Gastroesophageal sphincter (tissue), 4 donors: ENCODE measurements at regions not wholly inside any gene's neighbourhood (a gene's known extent, or its start where the extent isn't known, plus 50 kb on each side); places are given as distances from the start of the nearest gene placed in this dataset.

Experiments used
- ATAC-seq: fragments of 150-250 bp; one replicate; pipeline ENCODE4 v1.9.1; 2016; ENCODE audit warnings: mild to moderate bottlenecking, moderate library complexity
- H3K27ac ChIP-seq, 4 donors: fragments of 200-600 bp; sonication (generic) in 3 of 4; 1 replicate in 3 of 4; 2 replicates in 1 of 4; pipeline ENCODE4 v1.5.1; 2016 to 2019
- H3K27me3 ChIP-seq: fragments of 200-600 bp; sonication (generic); one replicate; pipeline ENCODE4 v1.5.1; 2019
- H3K36me3 ChIP-seq, 2 donors: fragments of 200-600 bp; sonication (generic); one replicate each; pipeline ENCODE4 v1.5.1; 2019; ENCODE audit warnings: control low read depth in 1 of 2
- H3K4me1 ChIP-seq, 3 donors: fragments of 200-600 bp; sonication (generic); 1 replicate in 2 of 3; 2 replicates in 1 of 3; pipeline ENCODE4 v1.5.1; 2016 to 2019; ENCODE audit warnings: control low read depth in 2 of 3
- H3K4me3 ChIP-seq, 2 donors: fragments of 200-600 bp; sonication (generic); one replicate each; pipeline ENCODE4 v1.5.1; 2019; ENCODE audit warnings: mild to moderate bottlenecking in 1 of 2, moderate library complexity in 1 of 2
- H3K9me3 ChIP-seq, 3 donors: fragments of 200-600 bp; sonication (generic); one replicate each; pipeline ENCODE4 v1.5.1; 2017 to 2019; ENCODE audit warnings: control low read depth in 2 of 3
- EP300 ChIP-seq: sonication (generic); formaldehyde crosslinking; IDR thresholded peaks from one replicate; pipeline ENCODE4 v1.6.1; 2017; ENCODE audit warnings: antibody characterized with exemption, mild to moderate bottlenecking
- POLR2A ChIP-seq, 2 donors: fragments of 450-650 bp; IDR thresholded peaks; one replicate each; pipeline ENCODE4 v1.6.1; 2017; ENCODE audit warnings: antibody characterized with exemption in 2 of 2, mild to moderate bottlenecking in 2 of 2, moderate library complexity in 1 of 2
- POLR2AphosphoS5 ChIP-seq: sonication (generic); formaldehyde crosslinking; IDR thresholded peaks from one replicate; pipeline ENCODE4 v1.6.1; 2017; ENCODE audit warnings: antibody characterized with exemption
- WGBS, 2 donors: methylation state at CpG; one replicate each; pipeline ENCODE4 v1.1.5; 2018; ENCODE audit warnings: low coverage in 1 of 2; 5-methylcytosine and 5-hydroxymethylcytosine counted together
- TF ChIP-seq, protein P1 (sequence below), 4 experiments: fragments of 200-600 bp in 2 of 4; fragments of 450-650 bp in 2 of 4; sonication (generic) in 1 of 4; IDR thresholded peaks; one replicate each; pipeline ENCODE4 v1.5.1; 2017 to 2019; ENCODE audit warnings: antibody characterized with exemption in 4 of 4, mild to moderate bottlenecking in 2 of 4, moderate library complexity in 2 of 4

DNA sequence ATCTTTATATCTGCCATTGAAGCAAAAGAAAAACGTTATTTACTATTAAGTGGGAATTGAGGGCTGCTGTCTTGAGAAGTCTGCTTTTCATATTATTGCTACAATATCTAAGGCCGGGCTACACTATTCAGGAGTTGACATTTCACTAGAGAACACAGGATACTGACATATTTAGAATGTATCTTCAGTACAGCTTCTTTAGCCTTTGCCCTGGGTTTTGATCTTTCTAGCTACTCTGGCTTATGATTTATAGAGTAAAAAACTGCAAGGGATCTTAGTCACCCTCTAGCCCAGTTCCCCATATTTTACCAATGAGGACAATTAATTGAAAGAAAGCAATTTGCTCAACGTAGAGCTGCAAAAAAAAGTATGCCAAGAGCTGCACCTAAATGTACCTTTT is 307.4 kb upstream of the DPPA4 start:
- Histone ChIP-seq H3K4me1 (no peaks in the 10 kb centered on the region), H3K4me3 (no peak overlapping the region), H3K27me3 (no peaks in the 10 kb centered on the region), H3K9me3 (no peaks in the 10 kb centered on the region), H3K27ac (no peak overlapping the region), H3K36me3 (no peaks in the 10 kb centered on the region)
- WGBS, 2 donors = 60 to 61% methylated on average over 3 of the region's 3 CpGs
- TF ChIP-seq POLR2AphosphoS5 (no peak), EP300 (no peak)
- TF ChIP-seq, protein P1, sequence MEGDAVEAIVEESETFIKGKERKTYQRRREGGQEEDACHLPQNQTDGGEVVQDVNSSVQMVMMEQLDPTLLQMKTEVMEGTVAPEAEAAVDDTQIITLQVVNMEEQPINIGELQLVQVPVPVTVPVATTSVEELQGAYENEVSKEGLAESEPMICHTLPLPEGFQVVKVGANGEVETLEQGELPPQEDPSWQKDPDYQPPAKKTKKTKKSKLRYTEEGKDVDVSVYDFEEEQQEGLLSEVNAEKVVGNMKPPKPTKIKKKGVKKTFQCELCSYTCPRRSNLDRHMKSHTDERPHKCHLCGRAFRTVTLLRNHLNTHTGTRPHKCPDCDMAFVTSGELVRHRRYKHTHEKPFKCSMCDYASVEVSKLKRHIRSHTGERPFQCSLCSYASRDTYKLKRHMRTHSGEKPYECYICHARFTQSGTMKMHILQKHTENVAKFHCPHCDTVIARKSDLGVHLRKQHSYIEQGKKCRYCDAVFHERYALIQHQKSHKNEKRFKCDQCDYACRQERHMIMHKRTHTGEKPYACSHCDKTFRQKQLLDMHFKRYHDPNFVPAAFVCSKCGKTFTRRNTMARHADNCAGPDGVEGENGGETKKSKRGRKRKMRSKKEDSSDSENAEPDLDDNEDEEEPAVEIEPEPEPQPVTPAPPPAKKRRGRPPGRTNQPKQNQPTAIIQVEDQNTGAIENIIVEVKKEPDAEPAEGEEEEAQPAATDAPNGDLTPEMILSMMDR (IDR thresholded peaks at IDR 0.05) = no peak
- no peak for ATAC-seq

DNA sequence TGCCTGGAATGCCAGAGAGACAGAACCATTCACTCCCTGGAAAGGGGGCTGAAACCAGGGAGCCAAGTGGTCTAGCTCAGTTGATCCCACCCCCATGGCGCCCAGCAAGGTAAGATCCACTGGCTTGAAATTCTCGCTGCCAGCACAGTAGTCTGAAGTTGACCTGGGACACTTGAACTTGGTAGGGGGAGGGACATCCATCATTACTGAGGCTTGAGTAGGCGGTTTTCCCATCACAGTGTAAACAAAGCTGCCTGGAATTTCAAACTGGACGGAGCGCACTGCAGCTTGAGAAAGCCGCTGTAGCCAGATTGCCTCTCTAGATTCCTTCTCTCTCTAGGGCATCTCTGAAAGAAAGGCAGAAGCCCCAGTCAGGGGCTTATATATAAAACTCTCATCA is 310.7 kb upstream of the DPPA4 start:
- H3K4me3 ChIP-seq = no peak overlapping the region
- no peak overlapping the region for H3K27ac ChIP-seq
- ATAC-seq = no peak
- no peak for TF ChIP-seq POLR2AphosphoS5
- TF ChIP-seq, protein P1 (IDR thresholded peaks at IDR 0.05) = no peak
- no peak for TF ChIP-seq POLR2A (IDR thresholded peaks at IDR 0.05)
- TF ChIP-seq EP300 = no peak
- 63% methylated on average over 5 of the region's 6 CpGs; no CpG with 5 or more reads in 1 of the 2 donors for WGBS, 2 donors
- H3K27me3 ChIP-seq = no peaks in the 10 kb centered on the region
- no peaks in the 10 kb centered on the region for H3K36me3 ChIP-seq
- H3K4me1 ChIP-seq = no peaks in the 10 kb centered on the region
- H3K9me3 ChIP-seq = no peaks in the 10 kb centered on the region

DNA sequence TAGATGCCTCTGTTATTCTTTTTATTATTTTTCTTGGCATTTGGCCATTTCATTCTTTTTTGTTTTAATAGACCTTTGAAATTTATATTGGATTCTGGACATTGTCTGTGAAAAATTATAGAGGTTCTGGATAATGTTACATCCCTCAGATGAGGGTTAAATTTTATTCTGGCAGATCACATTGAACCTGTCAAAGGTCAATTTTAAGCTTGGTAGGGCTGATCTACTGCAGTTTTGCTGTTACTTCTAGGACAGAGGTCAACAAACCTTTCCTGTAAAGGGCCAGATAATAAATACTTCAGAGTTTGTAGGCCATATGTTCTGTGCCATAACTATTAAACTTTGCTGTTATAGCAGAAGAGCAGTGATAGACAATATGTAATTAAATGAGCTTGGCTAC is 318.9 kb upstream of the DPPA4 start:
- TF ChIP-seq, protein P1 (IDR thresholded peaks at IDR 0.05) = no peak
- TF ChIP-seq POLR2AphosphoS5 (no peak), EP300 (no peak), POLR2A (IDR thresholded peaks at IDR 0.05) (no peak)
- Histone ChIP-seq H3K4me1 (no peaks in the 10 kb centered on the region), H3K4me3 (no peak overlapping the region), H3K27me3 (no peaks in the 10 kb centered on the region), H3K27ac (no peak overlapping the region), H3K36me3 (no peaks in the 10 kb centered on the region), H3K9me3 (peaks cover 0 to 4% (median 0%) of the 10 kb centered on the region in 3 donors)
- ATAC-seq = no peak

DNA sequence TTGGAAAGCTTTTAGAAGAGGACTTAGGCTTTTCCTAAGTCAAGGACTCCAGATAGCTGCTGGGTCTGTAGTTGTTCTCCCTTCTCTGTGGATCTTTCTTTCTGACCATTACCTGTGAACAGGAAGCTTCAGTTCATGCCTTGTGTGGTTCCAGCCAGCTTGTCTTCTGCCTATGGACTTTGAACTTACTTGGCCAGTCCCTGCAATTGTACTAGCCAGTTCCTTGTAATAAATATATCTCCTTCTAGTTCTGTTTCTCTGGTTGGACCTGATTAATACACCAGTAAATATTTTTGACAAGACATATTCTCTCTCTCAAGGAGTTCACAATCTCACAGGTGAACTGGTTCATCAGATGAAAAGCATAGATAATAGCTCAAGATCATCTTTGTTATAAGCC is 341.3 kb upstream of the DPPA4 start:
- Histone ChIP-seq H3K4me3 (no peak overlapping the region), H3K27ac (no peak overlapping the region), H3K4me1 (no peaks in the 10 kb centered on the region), H3K9me3 (no peaks in the 10 kb centered on the region), H3K27me3 (no peaks in the 10 kb centered on the region), H3K36me3 (no peaks in the 10 kb centered on the region)
- no peak for TF ChIP-seq POLR2AphosphoS5
- TF ChIP-seq POLR2A (IDR thresholded peaks at IDR 0.05) = no peak
- TF ChIP-seq, protein P1 (IDR thresholded peaks at IDR 0.05) = no peak
- no peak for TF ChIP-seq EP300
- no peak for ATAC-seq

DNA sequence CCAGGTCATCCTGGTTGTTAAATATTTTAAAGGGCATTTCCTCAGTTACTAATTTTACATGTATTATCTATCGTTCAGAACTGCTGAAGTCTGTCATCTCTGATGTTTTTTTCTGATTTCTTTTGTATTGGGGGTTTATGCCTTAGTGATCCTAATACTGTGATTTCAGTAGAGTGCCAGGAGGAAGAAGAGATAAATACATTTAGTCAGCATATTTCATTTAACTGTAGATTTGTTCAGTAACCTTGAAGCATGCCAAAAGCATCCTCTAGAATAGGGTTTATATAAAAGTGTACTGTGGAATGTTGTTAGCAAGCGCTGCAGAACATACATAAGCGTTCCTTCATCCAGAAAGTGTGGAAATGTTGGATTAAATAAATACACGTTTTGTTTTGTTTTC is 342.3 kb upstream of the DPPA4 start:
- Histone ChIP-seq H3K27ac (no peak overlapping the region), H3K4me1 (peaks cover 0 to 1% (median 0%) of the 10 kb centered on the region in 3 donors), H3K4me3 (no peak overlapping the region), H3K9me3 (no peaks in the 10 kb centered on the region), H3K27me3 (no peaks in the 10 kb centered on the region), H3K36me3 (no peaks in the 10 kb centered on the region)
- 58 to 65% methylated on average over 4 of the region's 4 CpGs for WGBS, 2 donors
- ATAC-seq = no peak
- TF ChIP-seq EP300 = no peak

DNA sequence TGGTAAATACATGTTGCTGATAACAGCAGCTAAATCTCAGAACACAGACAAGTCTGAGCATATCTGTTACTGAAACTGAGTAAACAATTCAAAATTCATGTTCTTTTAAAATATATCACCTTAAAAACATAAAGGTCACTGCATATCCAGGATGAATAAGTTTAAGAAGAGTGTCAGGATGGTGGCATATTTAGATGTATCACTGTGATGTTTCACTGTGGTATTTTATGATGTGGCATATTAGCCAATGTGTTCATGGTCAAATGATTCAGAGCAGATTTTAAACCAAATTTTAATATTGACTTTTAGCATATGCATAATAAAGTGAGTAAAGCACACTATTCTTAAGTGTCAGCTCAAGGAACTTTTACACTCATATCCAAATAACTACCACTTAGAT is 346.4 kb upstream of the DPPA4 start:
- no peaks in the 10 kb centered on the region for H3K27me3 ChIP-seq
- H3K4me1 ChIP-seq = peaks cover 0 to 14% (median 5%) of the 10 kb centered on the region in 3 donors
- ATAC-seq = no peak
- H3K9me3 ChIP-seq = no peaks in the 10 kb centered on the region
- H3K27ac ChIP-seq = peak overlapping the region in 1 of 4 donors; percentile 79
- H3K36me3 ChIP-seq = no peaks in the 10 kb centered on the region
- H3K4me3 ChIP-seq = no peak overlapping the region
- TF ChIP-seq EP300 (no peak), POLR2AphosphoS5 (no peak), POLR2A (IDR thresholded peaks at IDR 0.05) (no peak)
- TF ChIP-seq, protein P1 (IDR thresholded peaks at IDR 0.05) = no peak
